SH-SY5Y (cell line): ENCODE measurements at regions not wholly inside any gene's neighbourhood (a gene's known extent, or its start where the extent isn't known, plus 50 kb on each side); places are given as distances from the start of the nearest gene placed in this dataset.

Experiments
- GATA2 ChIP-seq: IDR thresholded peaks from 2 replicates; pipeline ENCODE4 v1.6.1; 2011; ENCODE audit warnings: mild to moderate bottlenecking, low read depth, low read length
- GATA3 ChIP-seq: IDR thresholded peaks from 2 replicates; pipeline ENCODE4 v1.6.1; 2011; ENCODE audit warnings: low read depth, mild to moderate bottlenecking, low read length, moderate library complexity

GRCh38 chr16:88306411-88306810 lies 76.3 kb upstream of the ZNF469 start:
- TF ChIP-seq GATA3 (no peak), GATA2 (no peak)
